Heart right ventricle (tissue), 16 donors: ENCODE measurements at regions not wholly inside any gene's neighbourhood (a gene's known extent, or its start where the extent isn't known, plus 50 kb on each side); places are given as distances from the start of the nearest gene placed in this dataset.

Experiments used
- ATAC-seq, 8 donors: fragments of 200-7000 bp; cut with Tn5 transposase; one replicate each; pipeline ENCODE4 v1.9.1; 2020; ENCODE audit warnings: mild to moderate bottlenecking in 8 of 8, moderate library complexity in 8 of 8, moderate number of reproducible peaks in 1 of 8
- DNase-seq, 2 donors: peaks; one replicate each; pipeline ENCODE4 v3.0.0-alpha.2; 2020
- H3K27ac ChIP-seq, 10 donors: fragments of 200-600 bp; sonication (generic) in 2 of 10; one replicate each; pipeline versions ENCODE4 v1.5.0 to v1.8.0; 2020 to 2022; ENCODE audit warnings: mild to moderate bottlenecking in 3 of 10
- H3K27me3 ChIP-seq, 7 donors: fragments of 200-600 bp; one replicate each; pipeline ENCODE4 v1.8.0; 2021 to 2022; ENCODE audit warnings: mild to moderate bottlenecking in 2 of 7
- H3K36me3 ChIP-seq, 9 donors: fragments of 200-600 bp; sonication (generic) in 1 of 9; one replicate each; pipeline versions ENCODE4 v1.5.0 to v1.8.0; 2020 to 2022; ENCODE audit warnings: mild to moderate bottlenecking in 2 of 9
- H3K4me1 ChIP-seq, 9 donors: fragments of 200-600 bp; sonication (generic) in 1 of 9; one replicate each; pipeline versions ENCODE4 v1.5.0 to v1.8.0; 2020 to 2022; ENCODE audit warnings: mild to moderate bottlenecking in 4 of 9
- H3K4me3 ChIP-seq, 10 donors: fragments of 200-600 bp; sonication (generic) in 2 of 10; one replicate each; pipeline versions ENCODE4 v1.5.0 to v1.8.0; 2020 to 2022; ENCODE audit warnings: mild to moderate bottlenecking in 7 of 10, moderate library complexity in 2 of 10
- H3K9me3 ChIP-seq, 11 donors: fragments of 200-600 bp in 10 of 11; sonication (generic) in 2 of 11; one replicate each; pipeline versions ENCODE4 v1.5.0 to v1.8.0; 2013 to 2022; ENCODE audit warnings: mild to moderate bottlenecking in 2 of 11, control low read depth in 1 of 11, moderate library complexity in 1 of 11
- CTCF ChIP-seq, 9 donors: fragments of 200-600 bp; sonication (generic) in 2 of 9; IDR thresholded peaks; one replicate each; pipeline versions ENCODE4 v1.5.0 to v1.8.0; 2021 to 2022; ENCODE audit warnings: antibody characterized with exemption in 9 of 9, mild to moderate bottlenecking in 5 of 9, moderate library complexity in 1 of 9
- WGBS, 2 donors: extraction: QIAGEN DNeasy Blood & Tissue Kit; methylation state at CpG; one replicate each; pipeline ENCODE4 v1.1.7; 2013; ENCODE audit warnings: inconsistent platforms in 1 of 2; 5-methylcytosine and 5-hydroxymethylcytosine counted together
- intact Hi-C, 10 donors: fragments of 100-400 bp; cut with DNase I; formaldehyde crosslinking; loops; one replicate each; pipeline versions ENCODE4 v1.11.1 to v1.14.2; 2022
- donor health status: Arrhythmogenic right ventricular cardiomyopathy.
- donor health status: ischemic (EF 13 %, LVEDD 7.1; RV severe dilation, severe dysfunction).
- donor health status: healthy with polysubstance abuse.
- donor health status: DM: no; HTN: yes; CAD: no.
- donor health status: DM: no; HTN: no; CAD: no.
- donor health status: ischemic (EF 25% LVEDD 6.9; RV normal size, moderate dysfunction).
- donor health status: ischemic (EF 25% LVEDD 5.7; RV mildly dilated, moderate dysfunction).
- donor health status: healthy.
- donor health status: DM: yes; HTN: yes; CAD: no.
- donor health status: Ischemic cardiomyopathy.
- donor health status: ischemic (EF 35%, LVEDD 5.7; RV mildly dilated, moderate dysfunction).
- donor health status: nonischemic (EF 11% LVEDD 7.7; RV severe dilation, severe dysfunction).
- donor health status: DM: yes; HTN: yes; CAD: no.
- donor health status: PGD.
- donor health status: ischemic (EF 29% LVEDD 5.4; RV normal size, mild dysfunction).
- donor health status: nonischemic (EF 23%, LVEDD 6.1; RV moderate dilation, normal function).

GRCh38 chr5:173413471-173413982 lies 85.3 kb upstream of the STC2 start:
- intact Hi-C loops, result no loop called here
- ATAC-seq (no peak), DNase-seq (no peak)
- 92% methylated on average over 5 of the region's 5 CpGs for WGBS, 2 donors
- no peaks in the 10 kb centered on the region for H3K4me1 ChIP-seq
- TF ChIP-seq CTCF (IDR thresholded peaks at IDR 0.05), result no peak
- no peak overlapping the region for H3K27ac ChIP-seq
- no peak overlapping the region for H3K4me3 ChIP-seq
- no peaks in the 10 kb centered on the region for H3K27me3 ChIP-seq
- H3K9me3 ChIP-seq, result peaks cover 0 to 8% (median 0%) of the 10 kb centered on the region in 11 donors
- no peaks in the 10 kb centered on the region for H3K36me3 ChIP-seq

DNA sequence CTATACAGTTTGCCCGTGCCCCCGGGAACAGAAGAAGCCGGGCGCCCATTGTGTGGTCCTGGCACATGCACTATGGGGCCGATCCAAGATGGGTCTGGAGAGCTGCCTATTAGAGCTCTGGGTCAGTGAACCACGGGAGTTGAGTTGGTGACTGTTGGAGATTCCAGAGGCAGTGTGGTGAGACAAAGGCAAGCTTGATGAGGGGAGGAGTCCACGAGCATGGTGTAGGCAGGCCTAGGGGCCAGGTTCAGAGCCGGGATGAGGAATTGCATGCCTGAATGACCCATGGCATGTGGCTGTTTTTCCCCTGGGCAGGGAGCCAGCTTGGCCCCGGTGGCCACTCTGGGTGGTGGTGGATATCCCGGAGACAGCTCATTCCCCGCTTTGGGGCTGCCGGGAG lies 84.4 kb upstream of the STC2 start:
- peaks cover 0 to 5% (median 0%) of the 10 kb centered on the region in 11 donors for H3K9me3 ChIP-seq
- no peaks in the 10 kb centered on the region for H3K36me3 ChIP-seq
- peak in 4 of 8 donors; percentile 16 to 44 (median 26) for ATAC-seq
- WGBS, 2 donors, result 78 to 84% methylated on average over 12 of the region's 12 CpGs
- intact Hi-C loops, result no loop called here
- TF ChIP-seq CTCF (IDR thresholded peaks at IDR 0.05), result no peak
- no peak for DNase-seq
- H3K4me1 ChIP-seq, result no peaks in the 10 kb centered on the region
- no peaks in the 10 kb centered on the region for H3K27me3 ChIP-seq
- H3K4me3 ChIP-seq, result no peak overlapping the region
- H3K27ac ChIP-seq, result no peak overlapping the region

DNA sequence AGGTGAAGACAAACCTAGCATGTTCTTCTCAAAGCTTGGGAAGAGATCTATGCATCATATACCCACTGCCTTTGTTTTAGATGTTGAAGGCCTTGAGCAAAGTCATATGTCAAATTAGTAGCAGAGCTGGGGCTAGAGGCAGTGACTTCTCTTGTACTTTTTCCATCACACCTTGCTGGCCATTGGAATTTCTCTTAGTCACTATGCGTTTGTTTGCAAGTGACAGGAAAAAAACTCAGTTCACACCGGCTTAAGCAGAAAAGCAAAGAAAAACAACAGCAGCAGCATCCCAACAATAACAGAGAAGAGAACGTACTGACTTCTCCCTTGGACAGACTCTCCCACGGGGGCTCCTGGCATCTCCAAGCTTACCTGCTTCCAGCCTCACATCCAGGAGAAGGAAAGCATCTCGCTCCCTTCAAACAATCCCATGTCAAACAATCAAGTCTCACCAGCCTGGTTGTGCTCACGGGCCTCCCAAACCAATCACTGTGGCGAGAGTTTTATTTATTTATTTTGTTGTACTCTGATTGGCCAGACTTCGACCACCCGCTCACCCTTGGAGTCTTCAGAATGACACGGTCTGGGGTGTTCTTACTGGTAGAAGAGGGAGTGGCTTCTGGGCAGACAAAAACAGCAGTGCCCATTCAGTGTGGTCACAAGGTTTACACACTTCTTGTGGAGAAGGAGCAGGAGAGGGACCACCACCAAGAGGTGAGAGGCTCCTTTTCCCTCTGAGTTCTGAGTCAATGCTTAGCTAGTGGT lies 83.8 kb upstream of the STC2 start:
- ATAC-seq (no peak), DNase-seq (no peak)
- TF ChIP-seq CTCF (IDR thresholded peaks at IDR 0.05), result no peak
- H3K27me3 ChIP-seq, result no peaks in the 10 kb centered on the region
- no peak overlapping the region for H3K27ac ChIP-seq
- intact Hi-C loops, result no loop called here
- WGBS, 2 donors, result 69 to 76% methylated on average over 10 of the region's 10 CpGs
- no peak overlapping the region for H3K4me3 ChIP-seq
- H3K36me3 ChIP-seq, result no peaks in the 10 kb centered on the region
- H3K9me3 ChIP-seq, result peaks cover 0 to 5% (median 0%) of the 10 kb centered on the region in 11 donors
- H3K4me1 ChIP-seq, result no peaks in the 10 kb centered on the region

- H3K9me3 ChIP-seq, result no peaks in the 10 kb centered on the region
- H3K36me3 ChIP-seq, result no peaks in the 10 kb centered on the region
- H3K27ac ChIP-seq, result no peak overlapping the region
- ATAC-seq (no peak), DNase-seq (no peak)
- no peaks in the 10 kb centered on the region for H3K27me3 ChIP-seq
- intact Hi-C loops, result no loop called here
- WGBS, 2 donors, result 82 to 90% methylated on average over 9 of the region's 9 CpGs
- H3K4me3 ChIP-seq, result no peak overlapping the region
- TF ChIP-seq CTCF (IDR thresholded peaks at IDR 0.05), result no peak
- H3K4me1 ChIP-seq, result no peaks in the 10 kb centered on the region
These were observed 82.4 kb upstream of the STC2 start for GRCh38 chr5:173410459-173411233.
